Neural progenitor cell (in vitro differentiated cells): ENCODE measurements at regions not wholly inside any gene's neighbourhood (a gene's known extent, or its start where the extent isn't known, plus 50 kb on each side); places are given as distances from the start of the nearest gene placed in this dataset.

ENCODE experiments used
- DNase-seq: peaks from one replicate; pipeline ENCODE4 v3.0.0-alpha.2; 2016; ENCODE audit warnings: low spot score
- H2AFZ ChIP-seq: fragments of 200-600 bp; sonication (generic); replicated peaks from 2 replicates; pipeline ENCODE4 v1.6.1; 2016; ENCODE audit warnings: antibody characterized with exemption
- H3F3A ChIP-seq: fragments of 200-600 bp; sonication (generic); 2 replicates; pipeline ENCODE4 v1.6.1; 2016; ENCODE audit warnings: antibody characterized with exemption, low read depth
- H3K27ac ChIP-seq: fragments of 200-600 bp; sonication (generic); 2 replicates; pipeline ENCODE4 v1.5.1; 2016; ENCODE audit warnings: mild to moderate bottlenecking
- H3K27me3 ChIP-seq: fragments of 200-600 bp; sonication (generic); 2 replicates; pipeline ENCODE4 v1.6.1; 2016; ENCODE audit warnings: mild to moderate bottlenecking, moderate library complexity
- H3K36me3 ChIP-seq: fragments of 200-600 bp; sonication (generic); 2 replicates; pipeline ENCODE4 v1.5.1; 2016
- H3K4me1 ChIP-seq: fragments of 200-600 bp; sonication (generic); 2 replicates; pipeline ENCODE4 v1.6.1; 2016; ENCODE audit warnings: mixed run types
- H3K4me2 ChIP-seq: fragments of 200-600 bp; sonication (generic); 2 replicates; pipeline ENCODE4 v1.6.1; 2016
- H3K4me3 ChIP-seq: fragments of 200-600 bp; sonication (generic); 2 replicates; pipeline ENCODE4 v1.5.1; 2016
- H3K79me2 ChIP-seq: fragments of 200-600 bp; sonication (generic); 2 replicates; pipeline ENCODE4 v1.6.1; 2016; ENCODE audit warnings: low read depth
- H3K9ac ChIP-seq: fragments of 200-600 bp; sonication (generic); 2 replicates; pipeline ENCODE4 v1.6.1; 2016
- H3K9me3 ChIP-seq: fragments of 200-600 bp; sonication (generic); 2 replicates; pipeline ENCODE4 v1.5.1; 2016; ENCODE audit warnings: low read depth
- H4K20me1 ChIP-seq: fragments of 200-600 bp; sonication (generic); 2 replicates; pipeline ENCODE4 v1.6.1; 2016; ENCODE audit warnings: low read depth
- H3K27ac Mint-ChIP-seq: 3 replicates; pipeline ENCODE4 v1.8.0; 2021; ENCODE audit warnings: mixed read lengths
- H3K27me3 Mint-ChIP-seq: 2 replicates; pipeline ENCODE4 v1.8.0; 2022; ENCODE audit warnings: low read depth, mild to moderate bottlenecking, inconsistent platforms, moderate library complexity, mixed read lengths; ENCODE audit not compliant: insufficient read depth
- H3K36me3 Mint-ChIP-seq: 3 replicates; pipeline ENCODE4 v1.8.0; 2021; ENCODE audit warnings: mixed read lengths
- H3K4me1 Mint-ChIP-seq: 3 replicates; pipeline ENCODE4 v1.8.0; 2021; ENCODE audit warnings: mixed read lengths
- H3K4me3 Mint-ChIP-seq: 3 replicates; pipeline ENCODE4 v1.8.0; 2021; ENCODE audit warnings: mild to moderate bottlenecking, moderate library complexity, mixed read lengths
- H3K9me3 Mint-ChIP-seq: 3 replicates; pipeline ENCODE4 v1.8.0; 2020; ENCODE audit warnings: mixed read lengths
- EZH2 ChIP-seq: fragments of 200-600 bp; sonication (generic); IDR thresholded peaks from 2 replicates; pipeline ENCODE4 v1.6.1; 2017; ENCODE audit warnings: antibody characterized with exemption, mild to moderate bottlenecking, moderate library complexity
- EZH2phosphoT487 ChIP-seq: fragments of 200-600 bp; sonication (generic); IDR thresholded peaks from 2 replicates; pipeline ENCODE4 v1.6.1; 2017; ENCODE audit warnings: antibody characterized with exemption
- TF ChIP-seq, protein P1 (sequence below): fragments of 200-600 bp; sonication (generic); IDR thresholded peaks from 2 replicates; pipeline ENCODE4 v1.5.1; 2017; ENCODE audit warnings: antibody characterized with exemption, mild to moderate bottlenecking

DNA sequence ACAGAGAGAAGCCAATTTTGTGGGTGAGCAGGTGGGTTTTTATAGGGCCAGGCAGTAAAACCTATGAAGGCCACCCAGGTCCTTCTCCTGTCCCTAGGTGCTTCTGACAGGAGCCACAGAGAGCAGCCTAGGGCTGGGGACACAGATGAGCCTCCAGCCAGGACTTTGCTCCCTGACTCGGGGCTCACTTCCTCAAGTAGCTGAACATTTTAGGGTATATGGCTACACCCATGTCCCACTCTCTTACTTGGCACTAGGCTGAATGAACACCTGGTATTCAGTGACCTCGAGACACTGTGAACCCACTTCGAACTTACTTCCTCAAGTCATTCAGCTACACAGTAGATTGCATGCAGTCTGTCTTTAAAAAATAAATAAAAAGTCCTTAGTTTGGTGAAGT, 217.3 kb downstream of the MID1IP1 start:
- H3K79me2 ChIP-seq: no peaks in the 10 kb centered on the region
- no peak overlapping the region for H3K4me2 ChIP-seq
- no peak overlapping the region for H3K9ac ChIP-seq
- Mint-ChIP-seq H3K27me3 (peaks cover 6% of the 10 kb centered on the region), H3K27ac (no peak overlapping the region), H3K9me3 (no peaks in the 10 kb centered on the region), H3K4me1 (peaks cover 25% of the 10 kb centered on the region), H3K4me3 (no peak overlapping the region), H3K36me3 (no peaks in the 10 kb centered on the region)
- H3K4me1 ChIP-seq: peaks cover 17% of the 10 kb centered on the region
- H3K9me3 ChIP-seq: peaks cover 3% of the 10 kb centered on the region
- no peak for DNase-seq
- no peak overlapping the region for H3K4me3 ChIP-seq
- H2AFZ ChIP-seq: no peak overlapping the region
- no peaks in the 10 kb centered on the region for H3K27me3 ChIP-seq
- no peaks in the 10 kb centered on the region for H3K36me3 ChIP-seq
- H4K20me1 ChIP-seq: no peaks in the 10 kb centered on the region
- no peak overlapping the region for H3K27ac ChIP-seq
- no peak for TF ChIP-seq EZH2
- TF ChIP-seq, protein P1, sequence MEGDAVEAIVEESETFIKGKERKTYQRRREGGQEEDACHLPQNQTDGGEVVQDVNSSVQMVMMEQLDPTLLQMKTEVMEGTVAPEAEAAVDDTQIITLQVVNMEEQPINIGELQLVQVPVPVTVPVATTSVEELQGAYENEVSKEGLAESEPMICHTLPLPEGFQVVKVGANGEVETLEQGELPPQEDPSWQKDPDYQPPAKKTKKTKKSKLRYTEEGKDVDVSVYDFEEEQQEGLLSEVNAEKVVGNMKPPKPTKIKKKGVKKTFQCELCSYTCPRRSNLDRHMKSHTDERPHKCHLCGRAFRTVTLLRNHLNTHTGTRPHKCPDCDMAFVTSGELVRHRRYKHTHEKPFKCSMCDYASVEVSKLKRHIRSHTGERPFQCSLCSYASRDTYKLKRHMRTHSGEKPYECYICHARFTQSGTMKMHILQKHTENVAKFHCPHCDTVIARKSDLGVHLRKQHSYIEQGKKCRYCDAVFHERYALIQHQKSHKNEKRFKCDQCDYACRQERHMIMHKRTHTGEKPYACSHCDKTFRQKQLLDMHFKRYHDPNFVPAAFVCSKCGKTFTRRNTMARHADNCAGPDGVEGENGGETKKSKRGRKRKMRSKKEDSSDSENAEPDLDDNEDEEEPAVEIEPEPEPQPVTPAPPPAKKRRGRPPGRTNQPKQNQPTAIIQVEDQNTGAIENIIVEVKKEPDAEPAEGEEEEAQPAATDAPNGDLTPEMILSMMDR: no peak
- TF ChIP-seq EZH2phosphoT487: no peak
- no peaks in the 10 kb centered on the region for H3F3A ChIP-seq

DNA sequence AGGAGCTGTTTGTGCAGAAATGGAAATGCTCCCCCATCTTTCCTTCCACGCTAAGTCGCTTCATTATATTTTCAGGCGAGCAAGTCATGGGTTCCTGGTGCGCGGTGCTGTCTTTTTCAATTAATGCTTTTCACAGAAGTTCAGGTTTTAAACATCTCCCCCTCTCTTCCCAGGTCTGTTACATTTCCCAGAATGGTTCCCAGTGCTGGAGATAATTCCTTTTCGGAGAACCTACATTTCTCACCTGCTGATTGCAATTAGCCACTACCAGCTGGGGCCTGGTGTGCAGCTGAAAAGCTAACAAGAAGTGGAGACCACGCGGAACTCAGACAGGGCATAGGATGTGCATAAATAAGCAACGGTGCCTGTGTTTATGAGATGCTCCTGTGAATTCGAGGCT, 217.8 kb downstream of the MID1IP1 start:
- Histone ChIP-seq H3F3A (no peaks in the 10 kb centered on the region), H3K4me2 (no peak overlapping the region), H3K9me3 (peaks cover 5% of the 10 kb centered on the region), H4K20me1 (no peaks in the 10 kb centered on the region), H3K4me3 (no peak overlapping the region), H2AFZ (no peak overlapping the region), H3K27ac (no peak overlapping the region), H3K9ac (no peak overlapping the region), H3K79me2 (no peaks in the 10 kb centered on the region), H3K4me1 (peaks cover 17% of the 10 kb centered on the region), H3K27me3 (no peaks in the 10 kb centered on the region), H3K36me3 (no peaks in the 10 kb centered on the region)
- DNase-seq: no peak
- H3K4me1 Mint-ChIP-seq: peaks cover 25% of the 10 kb centered on the region
- peaks cover 6% of the 10 kb centered on the region for H3K27me3 Mint-ChIP-seq
- TF ChIP-seq, protein P1: no peak
- no peak for TF ChIP-seq EZH2
- TF ChIP-seq EZH2phosphoT487: no peak
- H3K4me3 Mint-ChIP-seq: no peak overlapping the region
- no peaks in the 10 kb centered on the region for H3K9me3 Mint-ChIP-seq
- H3K36me3 Mint-ChIP-seq: no peaks in the 10 kb centered on the region
- no peak overlapping the region for H3K27ac Mint-ChIP-seq

DNA sequence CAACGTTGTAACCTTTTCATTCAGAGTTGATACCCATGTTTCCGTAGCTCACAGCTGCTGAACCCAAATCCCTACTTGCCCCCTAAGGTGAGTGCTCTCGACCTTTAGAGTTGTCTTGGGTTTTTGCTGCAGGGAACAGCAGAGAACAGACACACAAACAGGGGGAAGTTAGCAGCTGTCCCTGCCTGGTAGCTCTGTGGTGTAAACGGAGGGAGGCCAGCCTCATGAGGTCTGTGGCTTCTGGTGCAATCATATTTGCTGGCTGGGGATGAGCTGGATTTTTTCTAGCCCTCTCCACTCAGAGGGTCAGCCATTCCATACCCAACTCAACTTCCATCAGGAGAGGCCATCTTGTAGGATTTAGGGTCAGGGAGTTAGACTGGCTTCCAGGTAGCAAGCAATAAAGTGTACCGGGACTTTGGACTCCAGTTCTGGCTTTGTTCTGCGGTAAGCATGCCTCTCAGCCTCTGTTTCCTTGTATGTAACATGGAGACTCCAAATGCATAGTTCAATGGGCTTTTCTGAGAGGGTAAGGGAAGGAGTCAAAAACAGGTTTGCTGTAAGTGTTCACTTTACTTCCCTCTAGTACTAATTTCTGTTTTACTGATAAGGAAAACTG, 218.9 kb downstream of the MID1IP1 start:
- no peaks in the 10 kb centered on the region for H3K27me3 ChIP-seq
- H3K9ac ChIP-seq: no peak overlapping the region
- no peaks in the 10 kb centered on the region for H3F3A ChIP-seq
- no peak overlapping the region for H3K27ac ChIP-seq
- H3K4me2 ChIP-seq: no peak overlapping the region
- H3K36me3 ChIP-seq: no peaks in the 10 kb centered on the region
- peaks cover 25% of the 10 kb centered on the region for H3K4me1 Mint-ChIP-seq
- no peak overlapping the region for H3K27ac Mint-ChIP-seq
- no peaks in the 10 kb centered on the region for H4K20me1 ChIP-seq
- H3K27me3 Mint-ChIP-seq: peaks cover 6% of the 10 kb centered on the region
- no peak overlapping the region for H3K4me3 Mint-ChIP-seq
- peaks cover 5% of the 10 kb centered on the region for H3K9me3 ChIP-seq
- no peak overlapping the region for H3K4me3 ChIP-seq
- H2AFZ ChIP-seq: no peak overlapping the region
- no peaks in the 10 kb centered on the region for H3K9me3 Mint-ChIP-seq
- no peaks in the 10 kb centered on the region for H3K36me3 Mint-ChIP-seq
- peaks cover 17% of the 10 kb centered on the region for H3K4me1 ChIP-seq
- DNase-seq: no peak
- TF ChIP-seq EZH2phosphoT487 (no peak), EZH2 (no peak)
- TF ChIP-seq, protein P1: no peak
- H3K79me2 ChIP-seq: no peaks in the 10 kb centered on the region
